ENCODE measurements at regions not wholly inside any gene's neighbourhood (a gene's known extent, or its start where the extent isn't known, plus 50 kb on each side); places are given as distances from the start of the nearest gene placed in this dataset.
"Not testable (repeated sequence)": the region's sequence is repeated elsewhere in the genome, so short reads cannot be mapped to it uniquely, and the experiment has no call there.

- no peak for DNase-seq
Observed at GRCh38 chr6:134784336-134784735, 165.6 kb downstream of the ALDH8A1 start.

- no peak for DNase-seq
Observed at GRCh38 chr6:134778431-134778830, 171.5 kb downstream of the ALDH8A1 start.

DNA sequence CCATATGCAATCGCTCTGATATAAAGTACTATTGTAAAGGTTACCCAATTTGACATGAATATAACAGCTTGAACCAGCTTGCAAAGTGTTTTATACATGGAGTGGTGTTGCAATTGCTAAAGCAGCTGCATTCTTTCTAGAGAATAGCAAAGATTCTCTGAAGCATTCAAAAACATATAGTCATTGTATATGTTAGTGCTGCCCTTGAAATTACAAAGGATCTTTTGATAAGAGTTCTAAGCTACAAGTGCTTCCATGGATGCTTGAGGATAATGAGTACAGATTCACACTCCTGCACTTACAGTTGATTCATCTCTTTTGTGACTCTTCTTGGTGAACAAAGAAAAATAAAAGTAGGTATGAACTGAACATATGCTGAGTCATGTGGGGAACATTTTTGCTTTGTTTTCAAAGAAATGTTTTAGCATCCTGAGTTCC is 175.7 kb downstream of the ALDH8A1 start:
- DNase-seq: no peak

DNA sequence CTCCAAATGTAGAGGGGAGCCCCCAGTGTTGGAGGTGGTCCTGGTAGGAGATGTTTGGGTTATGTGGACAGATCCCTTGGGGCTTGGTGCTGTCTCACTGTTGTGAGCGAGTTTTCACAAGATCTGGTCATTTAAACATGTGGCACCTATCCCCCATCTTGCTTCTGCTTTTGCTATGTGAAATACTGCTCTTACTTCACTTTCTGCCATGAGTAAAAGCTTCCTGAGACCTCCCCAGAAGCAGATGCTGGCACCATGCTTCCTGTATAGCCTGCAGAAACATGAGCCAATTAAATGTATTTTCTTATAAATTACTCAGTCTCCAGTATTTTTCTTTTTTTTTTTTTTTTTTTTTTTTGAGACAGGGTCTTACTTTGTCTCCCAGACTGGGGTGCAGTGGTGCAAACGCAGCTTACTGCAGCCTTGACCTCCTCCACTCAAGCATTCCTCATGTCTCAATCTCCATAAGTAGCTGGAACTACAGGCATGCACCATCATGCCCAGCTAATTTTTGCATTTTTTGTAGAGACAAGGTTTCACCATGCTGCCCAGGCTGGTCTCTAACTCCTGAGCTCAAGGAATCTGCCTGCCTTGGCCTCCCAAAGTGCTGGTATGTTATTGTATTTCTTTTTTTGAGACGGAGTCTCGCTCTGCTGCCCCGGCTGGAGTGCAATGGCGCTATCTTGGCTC is 177.1 kb downstream of the ALDH8A1 start:
- DNase-seq: no peak

DNA sequence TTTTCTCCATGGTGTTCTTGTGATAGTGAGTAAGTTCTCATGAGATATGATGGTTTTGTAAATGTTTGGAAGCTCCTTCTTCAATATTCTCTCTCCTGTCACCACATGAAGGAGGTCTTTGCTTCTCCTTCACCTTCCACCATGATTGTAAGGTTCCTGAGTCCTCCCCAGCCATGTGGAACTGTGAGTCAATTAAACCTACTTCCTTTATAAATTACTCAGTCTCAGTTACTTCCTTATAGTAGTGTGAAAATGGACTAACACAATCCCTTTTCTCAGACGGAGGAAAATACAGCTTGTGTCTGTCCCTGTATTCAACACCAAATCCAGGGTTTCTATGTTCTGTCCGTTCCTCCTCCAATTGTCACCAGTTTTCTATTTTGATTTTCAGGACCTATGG is 181.0 kb downstream of the ALDH8A1 start:
- DNase-seq: no peak

DNA sequence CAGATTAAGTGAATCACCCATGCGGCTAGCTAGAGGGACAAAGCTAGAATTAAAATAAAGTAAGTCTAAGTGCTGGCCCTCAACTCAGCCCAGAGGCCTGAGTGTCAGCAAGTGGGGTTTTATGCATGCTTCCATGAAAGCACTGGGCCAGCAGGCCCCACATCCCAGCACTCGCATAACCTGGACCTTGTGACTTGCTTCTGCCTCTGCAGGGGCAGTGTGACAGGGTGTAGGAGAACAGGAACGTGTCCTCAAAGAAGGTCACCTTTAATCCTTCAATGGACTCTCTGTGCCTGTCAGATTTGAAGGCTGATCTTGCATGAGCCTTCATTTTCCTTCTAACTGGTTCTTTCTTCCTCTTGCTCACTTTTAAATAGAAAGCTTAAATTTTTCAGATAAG is 183.4 kb downstream of the ALDH8A1 start:
- DNase-seq: no peak

DNA sequence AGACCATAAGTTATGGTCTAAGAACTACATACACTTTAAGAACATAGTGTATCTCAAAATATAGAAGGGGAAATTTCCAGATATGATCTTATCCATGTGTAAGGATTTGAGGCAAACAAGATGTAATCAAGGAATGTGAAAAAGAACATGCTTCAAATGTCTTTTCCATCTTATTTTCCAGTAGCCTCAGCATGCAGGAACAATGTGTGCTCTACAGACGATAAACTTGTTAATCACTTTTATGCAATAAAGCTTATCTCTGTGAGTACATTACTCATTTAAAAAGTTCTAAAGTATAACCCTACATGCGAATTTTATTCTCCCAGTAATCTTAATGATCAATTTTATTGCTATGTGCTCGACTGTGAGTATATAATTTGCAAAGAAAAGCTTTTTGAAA is 185.2 kb downstream of the ALDH8A1 start:
- DNase-seq: no peak

DNA sequence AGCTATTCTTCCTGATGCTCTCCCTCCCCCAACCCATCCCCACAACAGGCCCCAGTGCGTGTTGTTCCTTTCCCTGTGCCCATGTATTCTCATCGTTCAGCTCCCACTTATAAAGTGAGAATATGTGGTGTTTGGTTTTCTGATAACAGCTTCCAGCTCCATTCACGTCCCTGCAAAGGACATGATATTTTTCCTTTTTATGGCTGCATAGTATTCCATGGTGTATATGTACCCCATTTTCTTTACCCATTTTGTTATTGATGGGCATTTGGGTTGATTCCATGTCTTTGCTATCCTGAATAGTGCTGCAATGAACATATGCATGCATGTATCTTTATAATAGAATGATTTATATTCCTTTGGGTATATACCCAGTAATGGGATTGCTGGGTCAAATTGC is 186.3 kb downstream of the ALDH8A1 start:
- not testable (repeated sequence) for DNase-seq

DNA sequence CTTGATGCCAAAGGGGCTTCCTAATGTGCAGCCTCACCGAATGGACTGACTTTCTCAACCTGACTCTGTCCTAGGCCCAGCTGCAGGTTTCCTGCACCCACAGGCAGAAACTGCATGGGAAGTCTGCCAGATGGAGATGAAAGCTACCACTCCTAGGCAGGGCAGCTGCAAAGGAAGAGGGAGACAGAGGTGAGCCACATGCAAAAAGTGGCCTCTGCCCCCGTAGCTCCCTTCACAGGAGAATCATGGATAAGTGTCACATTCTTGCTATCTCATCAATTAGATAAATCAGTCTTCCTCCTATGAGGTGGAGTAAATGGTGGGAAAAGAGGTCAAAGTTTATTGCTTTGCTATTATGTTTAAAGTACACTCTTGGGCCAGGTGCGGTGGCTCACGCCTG is 191.3 kb downstream of the ALDH8A1 start:
- no peak for DNase-seq

- DNase-seq: no peak
Observed at GRCh38 chr6:134757911-134758361, 192.0 kb downstream of the ALDH8A1 start.

DNA sequence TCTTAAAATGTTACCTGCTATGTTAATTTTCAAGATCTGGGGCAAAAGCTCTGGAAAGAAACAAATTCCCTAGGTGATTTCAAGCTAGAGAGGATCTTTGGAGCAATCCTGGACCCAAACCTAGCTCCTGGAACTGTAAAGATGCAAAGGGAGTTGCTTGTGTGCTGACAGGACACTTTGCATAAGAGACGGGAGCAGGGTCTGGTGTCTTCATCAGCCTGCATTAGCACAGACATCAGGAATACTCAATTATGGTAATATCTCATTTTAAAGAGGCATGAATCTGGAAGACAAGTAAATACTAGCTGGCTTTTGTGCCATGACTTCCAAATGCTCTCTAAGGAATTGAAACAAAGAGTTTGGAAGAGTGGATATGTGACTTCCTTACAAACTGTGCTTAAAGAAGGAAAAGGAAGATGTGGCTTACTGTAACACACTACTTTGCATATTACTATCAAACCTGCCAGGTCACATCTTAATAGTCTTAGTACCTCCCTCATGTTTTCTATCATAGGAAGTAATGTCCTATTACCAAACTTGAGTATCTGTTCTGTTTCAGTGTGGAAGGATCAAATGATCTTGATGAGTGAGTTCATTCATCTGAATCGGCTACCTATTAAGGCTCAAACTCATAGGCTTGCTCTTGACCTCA is 193.4 kb downstream of the ALDH8A1 start:
- DNase-seq: no peak

DNA sequence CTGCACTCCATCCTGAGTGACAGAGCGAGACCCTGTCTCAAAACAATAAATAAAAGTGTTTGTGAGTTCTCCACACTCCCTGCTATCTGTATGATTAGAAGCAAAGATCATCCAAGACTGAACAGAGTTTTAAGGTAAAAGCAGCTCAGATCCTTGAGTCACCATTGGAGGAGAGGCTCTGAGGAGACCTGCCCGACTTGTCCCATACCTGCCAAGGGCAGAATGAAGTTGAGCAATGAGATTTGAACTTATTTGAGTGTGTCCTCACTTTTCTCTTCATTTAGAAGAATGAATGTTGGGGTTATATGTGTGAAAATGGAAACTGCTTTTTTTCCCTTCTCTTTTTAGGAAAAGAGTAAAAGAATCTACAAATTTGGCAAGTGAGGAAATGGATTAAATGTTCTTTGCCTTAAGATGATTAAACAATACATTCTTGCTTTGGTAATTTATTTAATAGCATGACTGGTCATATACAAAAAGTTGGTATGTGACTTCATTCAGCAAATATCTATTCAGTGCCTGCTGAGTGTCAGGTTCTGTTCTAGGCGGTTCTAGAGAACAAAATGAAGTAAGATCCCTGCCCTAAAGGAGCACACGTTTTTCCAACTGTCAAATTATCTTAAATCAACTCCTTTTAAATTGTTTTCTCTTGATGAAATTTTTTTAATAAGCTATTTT is 195.7 kb downstream of the ALDH8A1 start:
- DNase-seq: no peak

GRCh38 chr6:134753001-134753400 is 196.9 kb downstream of the ALDH8A1 start:
- no peak for DNase-seq

DNA sequence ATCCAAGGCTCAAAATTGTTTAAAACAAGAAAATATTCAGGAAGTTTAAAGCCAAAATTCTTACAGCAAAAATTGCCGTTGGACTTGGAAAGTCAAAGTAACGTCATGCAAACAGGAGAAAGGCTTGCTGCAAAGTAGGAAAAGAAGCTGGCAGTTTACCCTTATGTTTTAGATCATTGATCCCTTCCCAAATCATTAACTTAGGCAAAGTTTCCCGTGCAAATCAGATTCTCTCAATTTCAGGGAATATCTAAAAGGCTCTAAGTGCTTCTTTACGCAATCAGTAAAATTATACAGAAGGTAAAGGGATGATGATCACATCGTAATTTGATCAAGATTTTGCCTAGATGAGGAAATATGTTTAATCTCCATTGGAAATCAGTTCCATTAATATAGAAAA is 197.5 kb downstream of the ALDH8A1 start:
- DNase-seq: no peak

DNA sequence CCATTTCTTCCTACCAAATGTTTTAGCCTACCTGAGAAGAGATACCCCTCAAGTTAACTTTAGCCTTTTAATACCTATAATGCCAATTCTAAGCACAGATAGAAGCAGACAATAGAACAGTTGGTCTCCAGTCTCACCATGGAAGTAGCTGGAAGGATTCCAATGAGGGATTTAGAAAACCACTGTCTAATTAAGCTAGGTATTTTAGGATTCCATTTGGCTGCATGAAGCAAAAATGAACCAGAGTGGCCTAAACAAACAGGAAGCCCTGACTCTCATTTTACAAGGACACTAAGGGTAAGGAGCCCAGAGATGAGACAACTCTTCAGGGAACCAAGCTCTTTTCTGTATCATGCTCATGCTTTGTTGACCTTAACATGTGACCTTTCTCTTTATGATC is 199.2 kb downstream of the ALDH8A1 start:
- DNase-seq: no peak

- DNase-seq: no peak
Observed at GRCh38 chr6:134748484-134748883, 201.4 kb downstream of the ALDH8A1 start.

- DNase-seq: not testable (repeated sequence)
Observed at GRCh38 chr6:134747197-134747596, 202.7 kb downstream of the ALDH8A1 start.

DNA sequence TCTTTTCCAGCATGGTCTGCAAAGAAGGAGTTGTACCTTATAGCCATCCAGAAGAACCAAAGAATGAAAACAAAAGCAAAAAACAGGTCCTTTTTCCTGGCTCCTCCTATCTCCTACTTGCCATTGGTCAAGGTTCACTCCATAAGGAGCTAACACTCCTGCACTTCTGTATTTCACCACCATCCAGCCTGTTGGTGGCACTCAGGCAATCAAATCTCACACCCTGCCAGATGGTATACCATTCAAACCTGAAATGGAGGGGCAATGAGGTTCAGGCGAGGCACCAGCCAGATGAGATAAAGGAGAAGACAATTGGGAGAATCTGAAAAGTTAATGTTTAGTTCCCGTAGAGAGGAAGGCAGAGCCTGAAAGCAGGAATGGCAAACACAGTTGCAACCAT is 203.8 kb downstream of the ALDH8A1 start:
- no peak for DNase-seq

GRCh38 chr6:134745192-134745591 is 204.7 kb downstream of the ALDH8A1 start:
- not testable (repeated sequence) for DNase-seq

- DNase-seq: no peak
Observed at GRCh38 chr6:134744301-134744700, 205.6 kb downstream of the ALDH8A1 start.

GRCh38 chr6:134741200-134741536 is 208.7 kb downstream of the ALDH8A1 start:
- DNase-seq: no peak

DNA sequence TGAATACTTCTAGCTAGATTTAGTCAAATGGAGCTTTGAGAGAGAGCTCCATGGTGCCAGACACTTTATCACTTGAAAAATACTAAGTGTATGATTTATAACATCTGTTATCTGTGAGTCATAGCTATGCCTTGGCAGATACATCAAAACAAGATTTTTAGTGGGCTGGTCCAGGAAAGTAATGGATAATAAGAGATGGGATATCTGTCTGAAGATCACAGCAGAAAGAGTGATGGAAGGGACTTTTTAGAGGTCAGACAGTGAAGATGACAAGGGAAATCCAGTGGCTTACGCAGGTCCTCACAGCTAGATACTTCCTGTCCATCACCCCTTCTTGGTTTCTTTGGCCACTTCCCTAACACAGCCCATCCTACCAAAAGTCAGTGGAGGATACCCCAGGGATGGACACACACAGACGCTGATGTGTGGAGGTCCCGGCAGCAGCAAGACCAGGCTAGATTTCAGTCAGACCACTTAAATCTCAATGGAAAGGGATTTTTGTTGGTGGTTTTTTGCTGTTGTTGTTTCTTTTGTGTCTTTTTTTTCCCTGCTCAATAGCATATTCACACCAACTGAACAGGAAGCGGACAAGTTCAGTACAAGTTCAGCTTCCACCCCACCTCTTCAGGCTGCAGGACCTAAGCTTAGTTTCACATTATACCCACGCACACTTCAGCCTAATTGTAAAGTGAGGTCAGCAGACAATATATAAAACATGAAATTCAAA is 209.3 kb downstream of the ALDH8A1 start:
- no peak for DNase-seq

- DNase-seq: no peak
Observed at GRCh38 chr6:134740027-134740373, 209.9 kb downstream of the ALDH8A1 start.
